ENCODE measurements at regions not wholly inside any gene's neighbourhood (a gene's known extent, or its start where the extent isn't known, plus 50 kb on each side); places are given as distances from the start of the nearest gene placed in this dataset.

DNA sequence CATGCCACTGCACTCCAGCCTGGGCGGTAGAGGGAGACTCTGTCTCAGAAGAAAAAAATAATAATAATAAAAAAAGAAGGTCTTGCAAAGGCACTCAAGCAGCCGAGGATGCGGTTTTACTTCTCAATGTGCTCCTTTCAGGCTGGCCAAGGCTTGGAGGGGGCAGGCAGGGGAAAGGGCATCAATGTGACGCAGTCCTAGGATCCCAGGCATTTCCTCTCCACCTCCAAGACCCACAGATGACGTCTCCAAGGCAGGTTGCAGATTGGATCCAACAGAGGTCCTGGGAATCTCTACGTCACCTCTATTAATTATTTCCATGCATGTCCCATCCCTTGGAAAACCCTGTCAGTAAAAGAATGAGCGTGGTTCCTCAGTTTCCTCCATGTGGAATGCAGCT is 56.2 kb downstream of the FAM43A start:
- Histone ChIP-seq H3K4me1 (ENCODE audit: insufficient read depth, low read length, poor library complexity, severe bottlenecking) (no peaks in the 10 kb centered on the region), H3K36me3 (ENCODE audit: insufficient read depth, low read length) (no peaks in the 10 kb centered on the region), H3K27me3 (ENCODE audit: insufficient read depth, low read length, poor library complexity, severe bottlenecking) (peaks cover 8% of the 10 kb centered on the region), H3K9me3 (ENCODE audit: insufficient read depth, low read depth, low read length) (no peaks in the 10 kb centered on the region), H3K9ac (ENCODE audit: low read depth, low read length, poor library complexity, severe bottlenecking) (no peak overlapping the region), H2AFZ (ENCODE audit: low read length) (no peak overlapping the region), H3K79me2 (ENCODE audit: insufficient read depth, low read length) (no peaks in the 10 kb centered on the region), H3K4me2 (ENCODE audit: low read depth, low read length, poor library complexity, severe bottlenecking) (no peak overlapping the region), H3K9me2 (replicated peaks; ENCODE audit: low read depth, low read length) (no peaks in the 10 kb centered on the region), H4K20me1 (ENCODE audit: insufficient read depth, low read length, poor library complexity, severe bottlenecking) (no peaks in the 10 kb centered on the region), H3K4me3 (ENCODE audit: low read length, poor library complexity, severe bottlenecking) (no peak overlapping the region), H3F3A (ENCODE audit: low read depth) (no peaks in the 10 kb centered on the region)
- TF ChIP-seq EZH2phosphoT487 (IDR thresholded peaks at IDR 0.05; ENCODE audit: borderline replicate concordance): no peak
- TF ChIP-seq, protein P1, sequence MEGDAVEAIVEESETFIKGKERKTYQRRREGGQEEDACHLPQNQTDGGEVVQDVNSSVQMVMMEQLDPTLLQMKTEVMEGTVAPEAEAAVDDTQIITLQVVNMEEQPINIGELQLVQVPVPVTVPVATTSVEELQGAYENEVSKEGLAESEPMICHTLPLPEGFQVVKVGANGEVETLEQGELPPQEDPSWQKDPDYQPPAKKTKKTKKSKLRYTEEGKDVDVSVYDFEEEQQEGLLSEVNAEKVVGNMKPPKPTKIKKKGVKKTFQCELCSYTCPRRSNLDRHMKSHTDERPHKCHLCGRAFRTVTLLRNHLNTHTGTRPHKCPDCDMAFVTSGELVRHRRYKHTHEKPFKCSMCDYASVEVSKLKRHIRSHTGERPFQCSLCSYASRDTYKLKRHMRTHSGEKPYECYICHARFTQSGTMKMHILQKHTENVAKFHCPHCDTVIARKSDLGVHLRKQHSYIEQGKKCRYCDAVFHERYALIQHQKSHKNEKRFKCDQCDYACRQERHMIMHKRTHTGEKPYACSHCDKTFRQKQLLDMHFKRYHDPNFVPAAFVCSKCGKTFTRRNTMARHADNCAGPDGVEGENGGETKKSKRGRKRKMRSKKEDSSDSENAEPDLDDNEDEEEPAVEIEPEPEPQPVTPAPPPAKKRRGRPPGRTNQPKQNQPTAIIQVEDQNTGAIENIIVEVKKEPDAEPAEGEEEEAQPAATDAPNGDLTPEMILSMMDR (conservative IDR thresholded peaks at IDR 0.05; ENCODE audit: low read length): no peak

DNA sequence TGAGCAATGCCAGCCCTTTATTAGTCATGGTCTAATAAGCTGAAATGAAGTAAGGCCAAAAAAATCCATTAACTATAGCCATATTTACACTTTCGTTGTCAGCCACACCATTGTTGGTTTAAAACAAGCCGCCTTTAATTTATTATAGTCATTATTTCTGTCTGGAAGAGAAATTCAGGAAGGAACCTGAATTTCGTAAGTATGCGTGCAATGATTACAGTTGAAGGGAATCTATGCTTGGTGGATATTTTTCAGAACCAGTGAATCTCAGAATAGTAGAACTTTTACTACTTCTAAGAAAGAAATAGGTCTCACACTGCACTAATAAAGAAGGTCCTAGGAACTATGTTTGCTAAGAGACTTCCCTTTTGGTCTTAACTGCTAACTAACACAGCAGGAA is 59.1 kb downstream of the FAM43A start:
- Histone ChIP-seq H3K9me2 (replicated peaks; ENCODE audit: low read depth, low read length) (no peaks in the 10 kb centered on the region), H3K9me3 (ENCODE audit: insufficient read depth, low read depth, low read length) (no peaks in the 10 kb centered on the region), H3K27me3 (ENCODE audit: insufficient read depth, low read length, poor library complexity, severe bottlenecking) (no peaks in the 10 kb centered on the region), H3K4me1 (ENCODE audit: insufficient read depth, low read length, poor library complexity, severe bottlenecking) (no peaks in the 10 kb centered on the region), H3F3A (ENCODE audit: low read depth) (no peaks in the 10 kb centered on the region), H2AFZ (ENCODE audit: low read length) (no peak overlapping the region), H3K9ac (ENCODE audit: low read depth, low read length, poor library complexity, severe bottlenecking) (no peak overlapping the region), H3K36me3 (ENCODE audit: insufficient read depth, low read length) (no peaks in the 10 kb centered on the region), H3K4me3 (ENCODE audit: low read length, poor library complexity, severe bottlenecking) (no peak overlapping the region), H3K79me2 (ENCODE audit: insufficient read depth, low read length) (no peaks in the 10 kb centered on the region), H4K20me1 (ENCODE audit: insufficient read depth, low read length, poor library complexity, severe bottlenecking) (no peaks in the 10 kb centered on the region), H3K4me2 (ENCODE audit: low read depth, low read length, poor library complexity, severe bottlenecking) (no peak overlapping the region)
- TF ChIP-seq EZH2phosphoT487 (IDR thresholded peaks at IDR 0.05; ENCODE audit: borderline replicate concordance): no peak
- TF ChIP-seq, protein P1 (conservative IDR thresholded peaks at IDR 0.05; ENCODE audit: low read length): no peak

DNA sequence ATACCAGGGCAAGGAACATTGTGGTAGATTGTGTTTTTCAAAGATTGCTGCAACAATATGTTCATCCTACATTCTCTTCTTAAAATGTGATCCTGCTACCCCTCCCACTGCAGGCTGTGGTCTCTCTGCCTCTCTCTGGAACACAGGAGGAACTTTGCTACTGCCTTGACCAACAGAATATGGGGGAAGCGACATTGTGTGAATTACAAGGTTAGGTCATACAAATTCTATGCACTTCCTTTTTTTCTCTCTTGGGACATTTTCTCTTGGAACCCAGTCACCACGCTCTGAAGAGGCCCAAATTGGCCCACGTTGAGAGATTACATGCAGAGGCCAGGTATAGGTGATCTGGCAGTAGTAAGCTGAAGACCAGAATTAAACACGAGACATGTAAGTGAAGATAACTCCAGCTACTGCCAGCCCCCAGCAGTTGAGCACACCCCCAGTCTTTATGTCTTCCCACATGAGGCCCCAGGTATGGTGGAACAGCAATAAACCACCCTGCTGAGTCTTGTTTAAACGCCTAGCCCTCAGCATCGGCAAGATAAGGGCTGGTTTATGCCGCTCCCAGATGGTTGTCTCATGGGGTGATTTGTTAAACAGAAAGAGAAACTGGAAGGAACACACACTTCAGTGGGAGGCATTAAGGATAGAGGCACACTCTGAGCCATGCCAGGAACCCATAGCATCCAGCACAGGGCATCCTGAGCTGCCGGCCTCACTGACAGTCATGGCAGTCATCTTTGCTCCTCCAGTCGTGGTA is 59.9 kb downstream of the FAM43A start:
- TF ChIP-seq EZH2phosphoT487 (IDR thresholded peaks at IDR 0.05; ENCODE audit: borderline replicate concordance): no peak
- TF ChIP-seq, protein P1 (conservative IDR thresholded peaks at IDR 0.05; ENCODE audit: low read length): no peak
- Histone ChIP-seq H3F3A (ENCODE audit: low read depth) (no peaks in the 10 kb centered on the region), H4K20me1 (ENCODE audit: insufficient read depth, low read length, poor library complexity, severe bottlenecking) (no peaks in the 10 kb centered on the region), H3K9me3 (ENCODE audit: insufficient read depth, low read depth, low read length) (no peaks in the 10 kb centered on the region), H3K79me2 (ENCODE audit: insufficient read depth, low read length) (no peaks in the 10 kb centered on the region), H3K9me2 (replicated peaks; ENCODE audit: low read depth, low read length) (no peaks in the 10 kb centered on the region), H3K4me3 (ENCODE audit: low read length, poor library complexity, severe bottlenecking) (no peak overlapping the region), H2AFZ (ENCODE audit: low read length) (no peak overlapping the region), H3K4me2 (ENCODE audit: low read depth, low read length, poor library complexity, severe bottlenecking) (no peak overlapping the region), H3K4me1 (ENCODE audit: insufficient read depth, low read length, poor library complexity, severe bottlenecking) (no peaks in the 10 kb centered on the region), H3K9ac (ENCODE audit: low read depth, low read length, poor library complexity, severe bottlenecking) (no peak overlapping the region), H3K27me3 (ENCODE audit: insufficient read depth, low read length, poor library complexity, severe bottlenecking) (no peaks in the 10 kb centered on the region), H3K36me3 (ENCODE audit: insufficient read depth, low read length) (no peaks in the 10 kb centered on the region)

All from Loucy (cell line).